HepG2 (cell line): ENCODE measurements at regions not wholly inside any gene's neighbourhood (a gene's known extent, or its start where the extent isn't known, plus 50 kb on each side); places are given as distances from the start of the nearest gene placed in this dataset.

ENCODE experiments used
- ATAC-seq: fragments of 200-7000 bp; cut with Tn5 transposase; 3 replicates; pipeline ENCODE4 v1.9.1; 2020; ENCODE audit warnings: mild to moderate bottlenecking, moderate library complexity
- BruUV-seq: library from RNA; stranded (reverse); fragments of 400-500 nt; replicated peaks from 2 replicates; lab custom pipeline; 2021; lab: Mats Ljungman, UMichigan
- CTCF ChIA-PET: fragments of 300-600 bp; formaldehyde crosslinking; extraction: SDS; loops from one replicate; lab custom pipeline; 2021; ENCODE audit warnings: low total read pairs, inconsistent platforms, low intra/inter-chr PET ratio; lab: Yijun Ruan, JAX
- POLR2A ChIA-PET: fragments of 350-600 bp; sonication (Branson Sonifier 250); formaldehyde crosslinking; loops from one replicate; lab custom pipeline; 2020; ENCODE audit warnings: antibody characterized with exemption, inconsistent platforms; lab: Yijun Ruan, JAX
- DNase-seq: peaks from one replicate; pipeline ENCODE4 v3.0.0-alpha.2; 2015; ENCODE audit warnings: low spot score
- FAIRE-seq: peaks from 3 replicates; lab custom pipeline; 2011; peaks lifted over from hg19 to GRCh38; lab: Jason Lieb, UNC
- H2AFZ ChIP-seq: one replicate; pipeline ENCODE4 v1.6.1; 2011; ENCODE audit warnings: low read length, inconsistent platforms
- H3K27ac ChIP-seq: fragments of 300-600 bp; 3 replicates; pipeline ENCODE4 v1.8.0; 2011; ENCODE audit warnings: mixed run types, mild to moderate bottlenecking, mixed read lengths, low read length, inconsistent platforms; ENCODE audit not compliant: insufficient read depth; ENCODE audit errors: extremely low read length
- H3K27me3 ChIP-seq, 2 experiments: fragments of 200-600 bp in 1 of 2; 2 replicates in 1 of 2; 3 replicates in 1 of 2; pipeline versions ENCODE4 v1.6.0 to v1.8.0; 2011; ENCODE audit warnings: low read length in 2 of 2, mild to moderate bottlenecking in 2 of 2, moderate library complexity in 2 of 2, inconsistent platforms in 1 of 2; ENCODE audit not compliant: insufficient read depth in 2 of 2, control insufficient read depth in 1 of 2
- H3K36me3 ChIP-seq, 2 experiments: fragments of 200-600 bp in 1 of 2; replicated peaks in 1 of 2; 2 replicates in 1 of 2; 3 replicates in 1 of 2; pipeline versions ENCODE4 v1.5.1 to v1.8.0; 2011; ENCODE audit warnings: low read length in 2 of 2, inconsistent platforms in 1 of 2; ENCODE audit not compliant: insufficient read depth in 2 of 2, control insufficient read depth in 1 of 2
- H3K4me1 ChIP-seq: 2 replicates; pipeline ENCODE4 v1.5.1; 2012; ENCODE audit warnings: low read length, inconsistent platforms; ENCODE audit not compliant: insufficient read depth
- H3K4me2 ChIP-seq: 2 replicates; pipeline ENCODE4 v1.6.0; 2011; ENCODE audit warnings: low read depth, low read length, inconsistent platforms
- H3K4me3 ChIP-seq, 3 experiments: fragments of 200-600 bp in 1 of 3; sonication (generic), shearing (Covaris generic) in 1 of 3; replicated peaks in 1 of 3; 2 replicates each; pipeline ENCODE4 v1.5.1; 2011 to 2016; ENCODE audit warnings: low read length in 3 of 3, inconsistent platforms in 2 of 3, low read depth in 2 of 3, mild to moderate bottlenecking in 2 of 3, control low read depth in 1 of 3, mixed read lengths in 1 of 3; ENCODE audit not compliant: insufficient read depth in 1 of 3
- H3K79me2 ChIP-seq: one replicate; pipeline ENCODE4 v1.6.1; 2011; ENCODE audit warnings: low read length, inconsistent platforms; ENCODE audit not compliant: insufficient read depth
- H3K9ac ChIP-seq: 2 replicates; pipeline ENCODE4 v1.6.0; 2011; ENCODE audit warnings: mild to moderate bottlenecking, low read depth, low read length, inconsistent platforms; ENCODE audit not compliant: insufficient read depth
- H3K9me3 ChIP-seq: 2 replicates; pipeline ENCODE4 v1.5.1; 2012; ENCODE audit warnings: mild to moderate bottlenecking, low read length
- H4K20me1 ChIP-seq: 2 replicates; pipeline ENCODE4 v1.6.0; 2011; ENCODE audit warnings: inconsistent platforms, mild to moderate bottlenecking, low read length, moderate library complexity; ENCODE audit not compliant: insufficient read depth
- AFF4 ChIP-seq: sonication (generic); formaldehyde crosslinking; IDR thresholded peaks from 2 replicates; pipeline ENCODE4 v1.4.0; 2020; ENCODE audit warnings: missing genetic modification reagents
- AHR ChIP-seq: IDR thresholded peaks from 2 replicates; pipeline ENCODE4 v1.6.1; 2018; ENCODE audit warnings: missing genetic modification reagents, missing compliant biosample characterization
- FOSL2 ChIP-seq: sonication (generic); formaldehyde crosslinking; IDR thresholded peaks from 2 replicates; pipeline ENCODE4 v1.4.0; 2020; ENCODE audit warnings: missing genetic modification reagents
- HNRNPK ChIP-seq: fragments of 200-400 bp; formaldehyde crosslinking; IDR thresholded peaks from 2 replicates; pipeline ENCODE4 v1.6.1; 2018; ENCODE audit warnings: low read length, low read depth, moderate library complexity, mild to moderate bottlenecking; ENCODE audit not compliant: poor library complexity, severe bottlenecking
- ISL2 ChIP-seq: sonication (generic); formaldehyde crosslinking; IDR thresholded peaks from 2 replicates; pipeline ENCODE4 v1.5.0; 2020; ENCODE audit warnings: missing genetic modification reagents
- NR1H2 ChIP-seq: sonication (generic); formaldehyde crosslinking; IDR thresholded peaks from 2 replicates; pipeline ENCODE4 v1.8.1; 2022; ENCODE audit warnings: low read depth, missing genetic modification reagents, borderline replicate concordance
- PLRG1 ChIP-seq: fragments of 450-650 bp; conservative IDR thresholded peaks from 2 replicates; pipeline ENCODE4 v1.6.1; 2016
- SETDB1 ChIP-seq: sonication (generic); formaldehyde crosslinking; IDR thresholded peaks from 2 replicates; pipeline ENCODE4 v1.5.1; 2020; ENCODE audit warnings: missing genetic modification reagents, mild to moderate bottlenecking, borderline replicate concordance
- ZFP36 ChIP-seq: fragments of 150-350 bp; IDR thresholded peaks from 2 replicates; pipeline ENCODE4 v1.6.1; 2018; ENCODE audit warnings: borderline replicate concordance, low read length, low read depth; ENCODE audit not compliant: partially characterized antibody
- ZGPAT ChIP-seq: IDR thresholded peaks from 2 replicates; pipeline ENCODE4 v1.6.1; 2016; ENCODE audit warnings: mild to moderate bottlenecking
- ZNF18 ChIP-seq: sonication (generic); formaldehyde crosslinking; IDR thresholded peaks from 2 replicates; pipeline ENCODE4 v1.8.0; 2022; ENCODE audit warnings: mild to moderate bottlenecking, missing genetic modification reagents; ENCODE audit not compliant: insufficient replicate concordance
- ZNF253 ChIP-seq: sonication (generic); formaldehyde crosslinking; IDR thresholded peaks from 2 replicates; pipeline ENCODE4 v1.8.0; 2022; ENCODE audit warnings: mild to moderate bottlenecking, missing genetic modification reagents, borderline replicate concordance
- ZNF326 ChIP-seq: sonication (generic); formaldehyde crosslinking; IDR thresholded peaks from 2 replicates; pipeline ENCODE4 v1.4.0; 2020; ENCODE audit warnings: missing genetic modification reagents, borderline replicate concordance
- ZNF883 ChIP-seq: sonication (generic); formaldehyde crosslinking; IDR thresholded peaks from 2 replicates; pipeline ENCODE4 v1.5.1; 2020; ENCODE audit warnings: mild to moderate bottlenecking, missing genetic modification reagents; ENCODE audit errors: not compliant biosample characterization
- WGBS: methylation state at CpG from one replicate; pipeline ENCODE4 v1.1.6; 2017; ENCODE audit warnings: low lambda C conversion rate; 5-methylcytosine and 5-hydroxymethylcytosine counted together
- in situ Hi-C: cut with HindIII; loops from 2 replicates; pipeline ENCODE4 v1.10.0; 2017; ENCODE audit warnings: low pct_unique_long_range_greater_than_20kb; ENCODE audit not compliant: extremely low pct_ligation_motif_present
- intact Hi-C: fragments of 100-400 bp; cut with micrococcal nuclease; formaldehyde crosslinking; loops from one replicate; pipeline ENCODE4 v1.10.0; 2022; ENCODE audit not compliant: unreplicated experiment

GRCh38 chr10:131012641-131012985 lies 298.9 kb downstream of the TCERG1L start:
- Histone ChIP-seq H3K79me2 (no peaks in the 10 kb centered on the region), H3K4me1 (no peaks in the 10 kb centered on the region), H4K20me1 (no peaks in the 10 kb centered on the region), H3K4me2 (no peak overlapping the region), H3K36me3 (no peaks in the 10 kb centered on the region), H3K27me3 (peaks cover 0 to 14% of the 10 kb centered on the region in 2 experiments; a peak in 3 of 5 replicates), H3K9me3 (no peaks in the 10 kb centered on the region), H3K4me3 (no peak overlapping the region), H3K9ac (no peak overlapping the region), H3K27ac (no peak overlapping the region), H2AFZ (no peak overlapping the region)
- ATAC-seq: no peak
- TF ChIP-seq AFF4 (CRISPR knock-in tag): no peak
- TF ChIP-seq AHR: no peak
- no peak for TF ChIP-seq ZNF326 (CRISPR knock-in tag)
- no peak for TF ChIP-seq ZNF18 (CRISPR knock-in tag)
- no peak for TF ChIP-seq FOSL2 (CRISPR knock-in tag)
- no peak for TF ChIP-seq PLRG1
- no peak for TF ChIP-seq ZFP36
- no peak for TF ChIP-seq ZGPAT (CRISPR knock-in tag)
- TF ChIP-seq ZNF253 (CRISPR knock-in tag): no peak
- no peak for TF ChIP-seq ZNF883 (CRISPR knock-in tag)
- no peak for TF ChIP-seq ISL2
- no peak for TF ChIP-seq HNRNPK
- TF ChIP-seq NR1H2 (CRISPR knock-in tag): no peak
- no peak for TF ChIP-seq SETDB1 (CRISPR knock-in tag)
- 0% methylated on average over 5 of the region's 5 CpGs for WGBS
- in situ Hi-C loops: no loop called here
- POLR2A ChIA-PET: no interaction called here
- intact Hi-C loops: no loop called here
- no TSS peak for BruUV-seq
- FAIRE-seq: no peak
- DNase-seq: no peak
- CTCF ChIA-PET: no interaction called here
